Parathyroid adenoma (tissue), 2 donors: ENCODE measurements at regions not wholly inside any gene's neighbourhood (a gene's known extent, or its start where the extent isn't known, plus 50 kb on each side); places are given as distances from the start of the nearest gene placed in this dataset.

Experiments used
- H2AFZ ChIP-seq: fragments of 300-600 bp; sonication (generic); one replicate; pipeline ENCODE4 v1.7.0; 2017; ENCODE audit warnings: antibody characterized with exemption, mild to moderate bottlenecking
- H3K27ac ChIP-seq: fragments of 300-600 bp; sonication (generic); one replicate; pipeline ENCODE4 v1.7.0; 2017
- H3K27me3 ChIP-seq: fragments of 300-600 bp; sonication (generic); one replicate; pipeline ENCODE4 v1.7.0; 2017; ENCODE audit warnings: low read length; ENCODE audit not compliant: control insufficient read depth, insufficient read depth
- H3K36me3 ChIP-seq: fragments of 300-600 bp; sonication (generic); one replicate; pipeline ENCODE4 v1.7.0; 2017; ENCODE audit warnings: low read length; ENCODE audit not compliant: control insufficient read depth, insufficient read depth
- H3K4me1 ChIP-seq: fragments of 300-600 bp; sonication (generic); one replicate; pipeline ENCODE4 v1.7.0; 2017; ENCODE audit warnings: control low read depth
- H3K4me2 ChIP-seq: fragments of 300-600 bp; sonication (generic); one replicate; pipeline ENCODE4 v1.7.0; 2017; ENCODE audit warnings: low read length
- H3K4me3 ChIP-seq: fragments of 300-600 bp; sonication (generic); one replicate; pipeline ENCODE4 v1.7.0; 2017; ENCODE audit warnings: low read depth, low read length
- H3K79me2 ChIP-seq: fragments of 300-600 bp; sonication (generic); one replicate; pipeline ENCODE4 v1.7.0; 2017; ENCODE audit warnings: control low read depth
- H3K9ac ChIP-seq: fragments of 300-600 bp; sonication (generic); one replicate; pipeline ENCODE4 v1.7.0; 2017; ENCODE audit warnings: mild to moderate bottlenecking
- H3K9me3 ChIP-seq: fragments of 300-600 bp; sonication (generic); one replicate; pipeline ENCODE4 v1.7.0; 2017; ENCODE audit warnings: low read length; ENCODE audit not compliant: control insufficient read depth
- CTCF ChIP-seq: fragments of 300-600 bp; sonication (generic); IDR thresholded peaks from one replicate; pipeline ENCODE4 v1.7.0; 2017; ENCODE audit warnings: antibody characterized with exemption, mild to moderate bottlenecking
- donor health status: primary hyperparathyroidism.

GRCh38 chr1:90605070-90605469 lies 112.0 kb downstream of the BARHL2 start:
- Histone ChIP-seq H2AFZ (no peak overlapping the region), H3K27me3 (no peaks in the 10 kb centered on the region), H3K36me3 (no peaks in the 10 kb centered on the region), H3K9me3 (no peaks in the 10 kb centered on the region), H3K4me3 (no peak overlapping the region), H3K4me1 (no peaks in the 10 kb centered on the region), H3K4me2 (no peak overlapping the region), H3K79me2 (no peaks in the 10 kb centered on the region), H3K27ac (no peak overlapping the region), H3K9ac (no peak overlapping the region)
- no peak for TF ChIP-seq CTCF

- H2AFZ ChIP-seq: no peak overlapping the region
- H3K79me2 ChIP-seq: no peaks in the 10 kb centered on the region
- no peak overlapping the region for H3K27ac ChIP-seq
- no peak overlapping the region for H3K9ac ChIP-seq
- no peaks in the 10 kb centered on the region for H3K36me3 ChIP-seq
- H3K27me3 ChIP-seq: no peaks in the 10 kb centered on the region
- no peak overlapping the region for H3K4me3 ChIP-seq
- H3K4me1 ChIP-seq: no peaks in the 10 kb centered on the region
- TF ChIP-seq CTCF: no peak
- peaks cover 4% of the 10 kb centered on the region for H3K9me3 ChIP-seq
- H3K4me2 ChIP-seq: no peak overlapping the region
Observed at GRCh38 chr1:90593312-90593711, 123.8 kb downstream of the BARHL2 start.

- H3K27ac ChIP-seq: no peak overlapping the region
- no peak overlapping the region for H3K4me3 ChIP-seq
- no peaks in the 10 kb centered on the region for H3K27me3 ChIP-seq
- no peaks in the 10 kb centered on the region for H3K79me2 ChIP-seq
- H3K9me3 ChIP-seq: peaks cover 4% of the 10 kb centered on the region
- no peaks in the 10 kb centered on the region for H3K4me1 ChIP-seq
- no peaks in the 10 kb centered on the region for H3K36me3 ChIP-seq
- H3K9ac ChIP-seq: no peak overlapping the region
- H3K4me2 ChIP-seq: no peak overlapping the region
- H2AFZ ChIP-seq: no peak overlapping the region
- no peak for TF ChIP-seq CTCF
Observed at GRCh38 chr1:90591970-90592356, 125.1 kb downstream of the BARHL2 start.

- no peak overlapping the region for H2AFZ ChIP-seq
- no peak overlapping the region for H3K27ac ChIP-seq
- no peak for TF ChIP-seq CTCF
- no peaks in the 10 kb centered on the region for H3K27me3 ChIP-seq
- H3K36me3 ChIP-seq: no peaks in the 10 kb centered on the region
- H3K4me2 ChIP-seq: no peak overlapping the region
- H3K9me3 ChIP-seq: peaks cover 4% of the 10 kb centered on the region
- no peaks in the 10 kb centered on the region for H3K4me1 ChIP-seq
- H3K4me3 ChIP-seq: no peak overlapping the region
- no peak overlapping the region for H3K9ac ChIP-seq
- no peaks in the 10 kb centered on the region for H3K79me2 ChIP-seq
Observed at GRCh38 chr1:90591355-90591969, 125.6 kb downstream of the BARHL2 start.

- no peaks in the 10 kb centered on the region for H3K27me3 ChIP-seq
- H3K79me2 ChIP-seq: no peaks in the 10 kb centered on the region
- no peak for TF ChIP-seq CTCF
- H2AFZ ChIP-seq: no peak overlapping the region
- no peak overlapping the region for H3K27ac ChIP-seq
- H3K9ac ChIP-seq: no peak overlapping the region
- H3K9me3 ChIP-seq: no peaks in the 10 kb centered on the region
- H3K36me3 ChIP-seq: no peaks in the 10 kb centered on the region
- no peak overlapping the region for H3K4me3 ChIP-seq
- no peaks in the 10 kb centered on the region for H3K4me1 ChIP-seq
- H3K4me2 ChIP-seq: no peak overlapping the region
Observed at GRCh38 chr1:90580176-90580575, 136.9 kb downstream of the BARHL2 start.
